ENCODE measurements at regions not wholly inside any gene's neighbourhood (a gene's known extent, or its start where the extent isn't known, plus 50 kb on each side); places are given as distances from the start of the nearest gene placed in this dataset.

DNA sequence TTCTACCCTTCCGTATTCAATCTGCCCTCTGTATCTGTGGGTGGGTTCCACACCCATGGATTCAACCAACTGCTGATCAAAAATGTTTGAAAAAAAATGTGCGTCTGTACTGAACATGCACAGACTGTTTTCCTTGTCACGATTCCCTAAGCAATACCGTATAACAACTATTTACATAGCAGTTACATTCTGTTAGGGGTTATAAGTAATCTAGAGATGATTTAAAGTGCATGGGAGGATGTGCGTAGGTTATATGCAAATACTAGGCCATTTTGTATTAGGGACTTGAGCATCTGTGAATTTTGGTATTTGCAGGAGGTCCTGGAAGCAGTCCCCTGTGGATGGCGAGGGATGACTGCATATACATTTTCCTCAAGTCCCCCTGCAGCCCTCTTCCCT lies 486.9 kb downstream of the PREX1 start:
- H3K27me3 ChIP-seq, result no peaks in the 10 kb centered on the region
- intact Hi-C loops (cut with DNase I), result no loop called here
- TF ChIP-seq CTCF (IDR thresholded peaks at IDR 0.05), result no peak

DNA sequence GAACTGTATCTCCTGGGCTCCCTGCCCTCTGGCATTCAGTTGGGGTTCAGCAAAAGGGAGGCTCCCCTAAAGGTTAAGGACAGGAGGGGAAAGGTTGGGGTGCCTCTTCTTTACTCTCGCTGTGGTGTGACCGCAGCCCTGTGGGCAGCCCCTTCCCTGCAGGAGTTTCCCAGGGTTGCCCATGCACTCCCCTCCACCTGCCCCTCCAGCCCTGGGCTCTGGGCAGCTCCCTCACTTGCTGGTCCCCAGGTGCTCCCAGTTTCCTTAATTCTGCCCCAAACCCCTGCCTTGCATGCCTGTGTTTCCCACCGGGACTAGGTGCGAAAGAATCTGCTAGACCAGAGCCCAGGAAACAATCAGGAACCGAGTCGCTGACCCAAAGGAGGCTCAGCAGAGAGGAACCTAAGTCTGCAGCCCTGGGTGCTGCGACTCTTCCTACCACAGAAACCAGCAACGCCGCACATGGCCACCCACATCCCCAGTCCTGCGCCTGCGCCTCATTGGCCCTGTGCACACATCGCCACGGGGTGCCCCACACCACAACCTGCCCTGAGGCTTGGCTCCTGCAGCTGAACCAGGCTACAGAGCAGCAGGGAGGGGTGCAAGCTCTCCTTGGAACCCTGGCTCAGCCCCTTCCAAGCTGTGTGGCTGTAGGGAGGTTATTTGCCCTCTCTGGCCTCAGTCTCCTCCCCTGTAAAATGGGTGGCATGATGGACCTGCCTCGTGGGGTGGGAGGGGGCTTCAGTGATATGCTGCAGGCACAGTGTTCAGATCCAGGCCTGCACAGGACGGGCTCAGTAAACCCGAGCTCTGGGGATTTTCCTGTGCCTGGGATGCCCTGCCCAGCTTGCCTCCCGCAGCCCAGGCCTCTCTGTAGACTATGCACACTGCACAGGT lies 487.6 kb downstream of the PREX1 start:
- Histone ChIP-seq H3K36me3 (no peaks in the 10 kb centered on the region), H3K4me1 (peaks cover 0 to 3% of the 10 kb centered on the region in 2 donors), H3K27me3 (no peaks in the 10 kb centered on the region), H3K27ac (no peak overlapping the region), H3K4me3 (no peak overlapping the region), H3K9me3 (no peaks in the 10 kb centered on the region)
- TF ChIP-seq CTCF (IDR thresholded peaks at IDR 0.05), result no peak
- intact Hi-C loops (cut with DNase I), result no loop called here
- no peak for DNase-seq (ENCODE audit: low spot score in 2 of 2)

More for the DNA sequence above, 486.9 kb downstream of the PREX1 start:
- no peaks in the 10 kb centered on the region for H3K9me3 ChIP-seq
- no peaks in the 10 kb centered on the region for H3K36me3 ChIP-seq
- peaks cover 0 to 3% of the 10 kb centered on the region in 2 donors for H3K4me1 ChIP-seq
- no peak overlapping the region for H3K27ac ChIP-seq
- no peak overlapping the region for H3K4me3 ChIP-seq
- no peak for DNase-seq (ENCODE audit: low spot score in 2 of 2)

- no peak for TF ChIP-seq CTCF (IDR thresholded peaks at IDR 0.05)
- Histone ChIP-seq H3K36me3 (no peaks in the 10 kb centered on the region), H3K4me3 (no peak overlapping the region), H3K27ac (no peak overlapping the region), H3K4me1 (peaks cover 0 to 3% of the 10 kb centered on the region in 2 donors), H3K9me3 (no peaks in the 10 kb centered on the region), H3K27me3 (no peaks in the 10 kb centered on the region)
- DNase-seq (ENCODE audit: low spot score in 2 of 2), result no peak
- intact Hi-C loops (cut with DNase I), result no loop called here
Observed at GRCh38 chr20:48339190-48339985, 488.4 kb downstream of the PREX1 start.

- no peak for DNase-seq (ENCODE audit: low spot score in 2 of 2)
- intact Hi-C loops (cut with DNase I), result no loop called here
- Histone ChIP-seq H3K36me3 (no peaks in the 10 kb centered on the region), H3K4me1 (peaks cover 0 to 3% of the 10 kb centered on the region in 2 donors), H3K9me3 (no peaks in the 10 kb centered on the region), H3K27me3 (no peaks in the 10 kb centered on the region), H3K27ac (no peak overlapping the region), H3K4me3 (no peak overlapping the region)
- no peak for TF ChIP-seq CTCF (IDR thresholded peaks at IDR 0.05)
Observed at GRCh38 chr20:48338717-48339116, 489.1 kb downstream of the PREX1 start.

DNA sequence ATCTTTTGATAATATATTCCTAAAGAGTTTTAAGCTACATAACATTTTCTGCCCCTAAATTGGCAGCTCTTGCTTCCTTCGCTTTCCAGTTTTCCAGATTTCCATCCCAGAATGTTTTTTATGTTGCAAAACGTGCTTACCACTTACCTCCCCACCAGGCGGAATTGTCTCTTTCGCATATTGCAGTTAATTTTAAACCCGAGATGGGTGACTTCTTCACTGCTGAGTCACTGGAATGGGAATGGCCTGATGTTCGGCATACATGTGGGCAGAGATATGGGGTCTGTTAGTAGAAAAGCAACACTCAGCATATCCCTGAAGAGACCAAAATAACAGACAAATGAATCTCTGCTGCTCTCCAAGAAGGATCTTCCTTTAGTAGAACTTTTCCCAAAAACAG lies 491.2 kb downstream of the PREX1 start:
- no peaks in the 10 kb centered on the region for H3K36me3 ChIP-seq
- H3K27ac ChIP-seq, result no peak overlapping the region
- H3K27me3 ChIP-seq, result no peaks in the 10 kb centered on the region
- no peak overlapping the region for H3K4me3 ChIP-seq
- TF ChIP-seq CTCF (IDR thresholded peaks at IDR 0.05), result no peak
- H3K9me3 ChIP-seq, result no peaks in the 10 kb centered on the region
- intact Hi-C loops (cut with DNase I), result no loop called here
- H3K4me1 ChIP-seq, result peaks cover 0 to 3% of the 10 kb centered on the region in 2 donors
- DNase-seq (ENCODE audit: low spot score in 2 of 2), result no peak

All from ascending aorta (tissue), 2 donors.